ENCODE measurements at regions not wholly inside any gene's neighbourhood (a gene's known extent, or its start where the extent isn't known, plus 50 kb on each side); places are given as distances from the start of the nearest gene placed in this dataset.
"Not testable (repeated sequence)": the region's sequence is repeated elsewhere in the genome, so short reads cannot be mapped to it uniquely, and the experiment has no call there.

- not testable (repeated sequence) for H3K27ac ChIP-seq (ENCODE audit: low read depth); DNase-seq (ENCODE audit: extremely low spot score)
- 96% methylated on average over 24 of the region's 29 CpGs for WGBS
These were observed 346.0 kb downstream of the CNTNAP3B start for GRCh38 chr9:41783070-41783810.

GRCh38 chr9:41781899-41782298, 347.3 kb downstream of the CNTNAP3B start:
- H3K4me1 ChIP-seq (ENCODE audit: insufficient read depth); DNase-seq (ENCODE audit: extremely low spot score); H3K36me3 ChIP-seq (ENCODE audit: insufficient read depth); H3K4me3 ChIP-seq (ENCODE audit: low read depth, low read length); H3K27ac ChIP-seq (ENCODE audit: low read depth): not testable (repeated sequence)
- WGBS, result 96% methylated on average over 2 of the region's 2 CpGs

More at GRCh38 chr9:41783070-41783810, 346.0 kb downstream of the CNTNAP3B start:
- H3K36me3 ChIP-seq (ENCODE audit: insufficient read depth); H3K4me1 ChIP-seq (ENCODE audit: insufficient read depth); H3K4me3 ChIP-seq (ENCODE audit: low read depth, low read length): not testable (repeated sequence)

- not testable (repeated sequence) for DNase-seq (ENCODE audit: extremely low spot score); H3K4me1 ChIP-seq (ENCODE audit: insufficient read depth); H3K36me3 ChIP-seq (ENCODE audit: insufficient read depth); H3K4me3 ChIP-seq (ENCODE audit: low read depth, low read length); H3K27ac ChIP-seq (ENCODE audit: low read depth)
- 39% methylated on average over 14 of the region's 17 CpGs for WGBS
These were observed 349.3 kb downstream of the CNTNAP3B start for GRCh38 chr9:41779897-41780406.

GRCh38 chr9:41779192-41779591, 350.0 kb downstream of the CNTNAP3B start:
- 91% methylated on average over 15 of the region's 15 CpGs for WGBS
- not testable (repeated sequence) for H3K4me3 ChIP-seq (ENCODE audit: low read depth, low read length); H3K36me3 ChIP-seq (ENCODE audit: insufficient read depth); DNase-seq (ENCODE audit: extremely low spot score); H3K4me1 ChIP-seq (ENCODE audit: insufficient read depth); H3K27ac ChIP-seq (ENCODE audit: low read depth)

GRCh38 chr9:41778535-41779071, 350.6 kb downstream of the CNTNAP3B start:
- not testable (repeated sequence) for H3K36me3 ChIP-seq (ENCODE audit: insufficient read depth); H3K4me3 ChIP-seq (ENCODE audit: low read depth, low read length); DNase-seq (ENCODE audit: extremely low spot score); H3K27ac ChIP-seq (ENCODE audit: low read depth); H3K4me1 ChIP-seq (ENCODE audit: insufficient read depth)
- 96% methylated on average over 38 of the region's 38 CpGs for WGBS

GRCh38 chr9:41777536-41777935, 351.7 kb downstream of the CNTNAP3B start:
- not testable (repeated sequence) for H3K4me3 ChIP-seq (ENCODE audit: low read depth, low read length); H3K27ac ChIP-seq (ENCODE audit: low read depth); DNase-seq (ENCODE audit: extremely low spot score); H3K4me1 ChIP-seq (ENCODE audit: insufficient read depth); H3K36me3 ChIP-seq (ENCODE audit: insufficient read depth)
- 82% methylated on average over 8 of the region's 10 CpGs for WGBS

- 64% methylated on average over 6 of the region's 7 CpGs for WGBS
- not testable (repeated sequence) for H3K36me3 ChIP-seq (ENCODE audit: insufficient read depth); DNase-seq (ENCODE audit: extremely low spot score); H3K4me3 ChIP-seq (ENCODE audit: low read depth, low read length); H3K4me1 ChIP-seq (ENCODE audit: insufficient read depth); H3K27ac ChIP-seq (ENCODE audit: low read depth)
These were observed 356.7 kb downstream of the CNTNAP3B start for GRCh38 chr9:41772541-41772940.

GRCh38 chr9:41771693-41772092, 357.5 kb downstream of the CNTNAP3B start:
- WGBS, result 92% methylated on average over 5 of the region's 12 CpGs
- H3K27ac ChIP-seq (ENCODE audit: low read depth); DNase-seq (ENCODE audit: extremely low spot score); H3K36me3 ChIP-seq (ENCODE audit: insufficient read depth); H3K4me1 ChIP-seq (ENCODE audit: insufficient read depth); H3K4me3 ChIP-seq (ENCODE audit: low read depth, low read length): not testable (repeated sequence)

- H3K4me1 ChIP-seq (ENCODE audit: insufficient read depth); DNase-seq (ENCODE audit: extremely low spot score); H3K27ac ChIP-seq (ENCODE audit: low read depth); H3K4me3 ChIP-seq (ENCODE audit: low read depth, low read length); H3K36me3 ChIP-seq (ENCODE audit: insufficient read depth): not testable (repeated sequence)
- WGBS, result 83% methylated on average over 9 of the region's 9 CpGs
These were observed 374.4 kb downstream of the CNTNAP3B start for GRCh38 chr9:41754822-41755221.

GRCh38 chr9:41754403-41754802, 374.8 kb downstream of the CNTNAP3B start:
- H3K36me3 ChIP-seq (ENCODE audit: insufficient read depth); DNase-seq (ENCODE audit: extremely low spot score); H3K27ac ChIP-seq (ENCODE audit: low read depth); H3K4me3 ChIP-seq (ENCODE audit: low read depth, low read length); H3K4me1 ChIP-seq (ENCODE audit: insufficient read depth): not testable (repeated sequence)
- WGBS, result 86% methylated on average over 14 of the region's 15 CpGs

GRCh38 chr9:41741897-41742296, 387.3 kb downstream of the CNTNAP3B start:
- WGBS, result 96% methylated on average over 9 of the region's 16 CpGs
- not testable (repeated sequence) for H3K27ac ChIP-seq (ENCODE audit: low read depth); DNase-seq (ENCODE audit: extremely low spot score); H3K4me3 ChIP-seq (ENCODE audit: low read depth, low read length); H3K4me1 ChIP-seq (ENCODE audit: insufficient read depth); H3K36me3 ChIP-seq (ENCODE audit: insufficient read depth)

GRCh38 chr9:41741173-41741572, 388.1 kb downstream of the CNTNAP3B start:
- not testable (repeated sequence) for H3K4me3 ChIP-seq (ENCODE audit: low read depth, low read length); H3K27ac ChIP-seq (ENCODE audit: low read depth); H3K36me3 ChIP-seq (ENCODE audit: insufficient read depth); DNase-seq (ENCODE audit: extremely low spot score); H3K4me1 ChIP-seq (ENCODE audit: insufficient read depth)
- 2% methylated on average over 3 of the region's 5 CpGs for WGBS

- not testable (repeated sequence) for H3K4me3 ChIP-seq (ENCODE audit: low read depth, low read length); H3K4me1 ChIP-seq (ENCODE audit: insufficient read depth); H3K27ac ChIP-seq (ENCODE audit: low read depth); DNase-seq (ENCODE audit: extremely low spot score); H3K36me3 ChIP-seq (ENCODE audit: insufficient read depth)
- WGBS, result 94% methylated on average over 5 of the region's 5 CpGs
These were observed 390.5 kb downstream of the CNTNAP3B start for GRCh38 chr9:41738681-41739080.

- not testable (repeated sequence) for H3K27ac ChIP-seq (ENCODE audit: low read depth); H3K36me3 ChIP-seq (ENCODE audit: insufficient read depth); DNase-seq (ENCODE audit: extremely low spot score); H3K4me3 ChIP-seq (ENCODE audit: low read depth, low read length); H3K4me1 ChIP-seq (ENCODE audit: insufficient read depth)
- whole genome bisulfite sequencing, result 96% methylated on average over 9 of the region's 13 CpGs
These were observed 430.0 kb downstream of the CNTNAP3B start for GRCh38 chr9:41699190-41699589.

Data from urinary bladder (tissue), 3 donors.